Activated CD4-positive, alpha-beta T cell treated with anti-CD3 and anti-CD28 coated beads for 36 hours (primary cell): ENCODE measurements at regions not wholly inside any gene's neighbourhood (a gene's known extent, or its start where the extent isn't known, plus 50 kb on each side); places are given as distances from the start of the nearest gene placed in this dataset.

Source experiments
- ATAC-seq: fragments of 200-7000 bp; cut with Tn5 transposase; one replicate; pipeline ENCODE4 v1.10.0; 2021; ENCODE audit warnings: mild to moderate bottlenecking, moderate library complexity
- CTCF ChIA-PET: fragments of 350-600 bp; sonication (Branson Sonifier 250); formaldehyde crosslinking; loops from one replicate; lab custom pipeline; 2021; ENCODE audit warnings: antibody characterized with exemption; lab: Charles Lee
- POLR2A ChIA-PET: fragments of 350-600 bp; sonication (Branson Sonifier 250); formaldehyde crosslinking; loops from one replicate; lab custom pipeline; 2021; ENCODE audit warnings: antibody characterized with exemption, inconsistent platforms; lab: Charles Lee
- DNase-seq: peaks from one replicate; pipeline ENCODE4 v3.0.0-alpha.2; 2020
- H3K27ac Mint-ChIP-seq: one replicate; pipeline ENCODE4 v1.8.0; 2021; ENCODE audit warnings: mixed read lengths
- H3K27me3 Mint-ChIP-seq: one replicate; pipeline ENCODE4 v1.8.0; 2021; ENCODE audit warnings: mixed read lengths
- H3K36me3 Mint-ChIP-seq: one replicate; pipeline ENCODE4 v1.8.0; 2021; ENCODE audit warnings: low read depth, mixed read lengths
- H3K4me1 Mint-ChIP-seq: one replicate; pipeline ENCODE4 v1.8.0; 2021; ENCODE audit warnings: mixed read lengths
- H3K4me3 Mint-ChIP-seq: one replicate; pipeline ENCODE4 v1.8.0; 2021; ENCODE audit warnings: mild to moderate bottlenecking, moderate library complexity, mixed read lengths
- H3K9me3 Mint-ChIP-seq: one replicate; pipeline ENCODE4 v1.8.0; 2021; ENCODE audit warnings: low read depth, mixed read lengths
- intact Hi-C, 2 experiments: fragments of 100-400 bp; cut with DNase I in 1 of 2; cut with micrococcal nuclease in 1 of 2; formaldehyde crosslinking; loops; one replicate each; pipeline versions ENCODE4 v1.14.2 to v1.15.1; 2022 to 2024; cut with DNase I, micrococcal nuclease

- Mint-ChIP-seq H3K9me3 (no peaks in the 10 kb centered on the region), H3K36me3 (no peaks in the 10 kb centered on the region), H3K27me3 (peaks cover 15% of the 10 kb centered on the region), H3K4me1 (no peaks in the 10 kb centered on the region), H3K4me3 (no peak overlapping the region), H3K27ac (no peak overlapping the region)
- DNase-seq, result no peak
- no peak for ATAC-seq
- POLR2A ChIA-PET, result no interaction called here
- CTCF ChIA-PET, result interaction anchor here (1.1 kb wide), 1 partner anchor 9 kb away, joined by 4 read pairs; no protein-coding TSS in a partner anchor
- intact Hi-C loops, result no loop called here
Observed at GRCh38 chr15:62558640-62559380, 393.7 kb upstream of the C2CD4B start.

GRCh38 chr15:62559381-62559733 lies 394.3 kb upstream of the C2CD4B start:
- no peaks in the 10 kb centered on the region for H3K4me1 Mint-ChIP-seq
- H3K4me3 Mint-ChIP-seq, result no peak overlapping the region
- CTCF ChIA-PET, result interaction anchor here (1.1 kb wide), 1 partner anchor 9 kb away, joined by 4 read pairs; no protein-coding TSS in a partner anchor
- peaks cover 15% of the 10 kb centered on the region for H3K27me3 Mint-ChIP-seq
- H3K36me3 Mint-ChIP-seq, result no peaks in the 10 kb centered on the region
- POLR2A ChIA-PET, result no interaction called here
- no peak for DNase-seq
- no peak for ATAC-seq
- intact Hi-C loops, result no loop called here
- H3K27ac Mint-ChIP-seq, result no peak overlapping the region
- no peaks in the 10 kb centered on the region for H3K9me3 Mint-ChIP-seq

GRCh38 chr15:62561059-62561519 lies 396.0 kb upstream of the C2CD4B start:
- POLR2A ChIA-PET, result no interaction called here
- Mint-ChIP-seq H3K9me3 (no peaks in the 10 kb centered on the region), H3K4me3 (no peak overlapping the region), H3K36me3 (no peaks in the 10 kb centered on the region), H3K27me3 (peaks cover 17% of the 10 kb centered on the region), H3K4me1 (no peaks in the 10 kb centered on the region), H3K27ac (no peak overlapping the region)
- ATAC-seq (no peak), DNase-seq (no peak)
- intact Hi-C loops, result no loop called here
- CTCF ChIA-PET, result no interaction called here

GRCh38 chr15:62561571-62561970 lies 396.5 kb upstream of the C2CD4B start:
- H3K36me3 Mint-ChIP-seq, result no peaks in the 10 kb centered on the region
- no peaks in the 10 kb centered on the region for H3K9me3 Mint-ChIP-seq
- H3K4me1 Mint-ChIP-seq, result no peaks in the 10 kb centered on the region
- no peak for ATAC-seq
- ChIA-PET CTCF (no interaction called here), POLR2A (no interaction called here)
- intact Hi-C loops, result no loop called here
- DNase-seq, result no peak
- no peak overlapping the region for H3K27ac Mint-ChIP-seq
- H3K4me3 Mint-ChIP-seq, result no peak overlapping the region
- peaks cover 17% of the 10 kb centered on the region for H3K27me3 Mint-ChIP-seq

GRCh38 chr15:62564886-62565633 lies 400.0 kb upstream of the C2CD4B start:
- DNase-seq (no peak), ATAC-seq (no peak)
- intact Hi-C loops, result no loop called here
- Mint-ChIP-seq H3K27ac (no peak overlapping the region), H3K4me1 (no peaks in the 10 kb centered on the region), H3K4me3 (no peak overlapping the region), H3K36me3 (no peaks in the 10 kb centered on the region), H3K9me3 (no peaks in the 10 kb centered on the region), H3K27me3 (peaks cover 21% of the 10 kb centered on the region)
- ChIA-PET CTCF (no interaction called here), POLR2A (no interaction called here)

GRCh38 chr15:62565634-62566026 lies 400.5 kb upstream of the C2CD4B start:
- CTCF ChIA-PET, result no interaction called here

GRCh38 chr15:62566248-62566647 lies 401.2 kb upstream of the C2CD4B start:
- Mint-ChIP-seq H3K4me1 (no peaks in the 10 kb centered on the region), H3K27ac (no peak overlapping the region), H3K36me3 (no peaks in the 10 kb centered on the region), H3K4me3 (no peak overlapping the region), H3K9me3 (no peaks in the 10 kb centered on the region), H3K27me3 (peaks cover 22% of the 10 kb centered on the region)
- DNase-seq (no peak), ATAC-seq (no peak)
- intact Hi-C loops, result no loop called here
- ChIA-PET POLR2A (no interaction called here), CTCF (no interaction called here)

More at GRCh38 chr15:62565634-62566026, 400.5 kb upstream of the C2CD4B start:
- no peak overlapping the region for H3K27ac Mint-ChIP-seq
- no peaks in the 10 kb centered on the region for H3K4me1 Mint-ChIP-seq
- intact Hi-C loops, result no loop called here
- H3K9me3 Mint-ChIP-seq, result no peaks in the 10 kb centered on the region
- no peak overlapping the region for H3K4me3 Mint-ChIP-seq
- no peaks in the 10 kb centered on the region for H3K36me3 Mint-ChIP-seq
- ATAC-seq, result no peak
- DNase-seq, result no peak
- peaks cover 22% of the 10 kb centered on the region for H3K27me3 Mint-ChIP-seq
- POLR2A ChIA-PET, result no interaction called here

GRCh38 chr15:62567501-62567900 lies 402.4 kb upstream of the C2CD4B start:
- ATAC-seq (no peak), DNase-seq (no peak)
- CTCF ChIA-PET, result no interaction called here
- Mint-ChIP-seq H3K9me3 (no peaks in the 10 kb centered on the region), H3K36me3 (no peaks in the 10 kb centered on the region), H3K27me3 (peaks cover 20% of the 10 kb centered on the region), H3K4me3 (no peak overlapping the region), H3K27ac (no peak overlapping the region), H3K4me1 (no peaks in the 10 kb centered on the region)
- intact Hi-C loops, result no loop called here
- POLR2A ChIA-PET, result no interaction called here

- Mint-ChIP-seq H3K36me3 (no peaks in the 10 kb centered on the region), H3K4me1 (no peaks in the 10 kb centered on the region), H3K27me3 (peaks cover 19% of the 10 kb centered on the region), H3K9me3 (no peaks in the 10 kb centered on the region), H3K4me3 (no peak overlapping the region), H3K27ac (no peak overlapping the region)
- ChIA-PET CTCF (no interaction called here), POLR2A (no interaction called here)
- intact Hi-C loops, result no loop called here
- DNase-seq (no peak), ATAC-seq (no peak)
Observed at GRCh38 chr15:62568004-62568403, 402.9 kb upstream of the C2CD4B start.

- H3K9me3 Mint-ChIP-seq, result no peaks in the 10 kb centered on the region
- intact Hi-C loops, result no loop called here
- no peak for DNase-seq
- ATAC-seq, result no peak
- no peaks in the 10 kb centered on the region for H3K36me3 Mint-ChIP-seq
- no peak overlapping the region for H3K4me3 Mint-ChIP-seq
- peaks cover 14% of the 10 kb centered on the region for H3K27me3 Mint-ChIP-seq
- H3K4me1 Mint-ChIP-seq, result no peaks in the 10 kb centered on the region
- H3K27ac Mint-ChIP-seq, result no peak overlapping the region
- CTCF ChIA-PET, result no interaction called here
- POLR2A ChIA-PET, result no interaction called here
Observed at GRCh38 chr15:62568702-62569101, 403.6 kb upstream of the C2CD4B start.

GRCh38 chr15:62569460-62570404 lies 404.6 kb upstream of the C2CD4B start:
- no peak for DNase-seq
- H3K27ac Mint-ChIP-seq, result no peak overlapping the region
- no peak for ATAC-seq
- peaks cover 14% of the 10 kb centered on the region for H3K27me3 Mint-ChIP-seq
- ChIA-PET POLR2A (no interaction called here), CTCF (interaction anchor here (0.6 kb wide), 1 partner anchor 263 kb away, joined by 3 read pairs; no protein-coding TSS in a partner anchor)
- H3K9me3 Mint-ChIP-seq, result no peaks in the 10 kb centered on the region
- H3K4me1 Mint-ChIP-seq, result no peaks in the 10 kb centered on the region
- H3K36me3 Mint-ChIP-seq, result no peaks in the 10 kb centered on the region
- intact Hi-C loops, result no loop called here
- H3K4me3 Mint-ChIP-seq, result no peak overlapping the region
